ENCODE measurements at regions not wholly inside any gene's neighbourhood (a gene's known extent, or its start where the extent isn't known, plus 50 kb on each side); places are given as distances from the start of the nearest gene placed in this dataset.

GRCh38 chr7:93048136-93048930 lies 69.4 kb downstream of the SAMD9 start:
- Histone ChIP-seq H3K36me3 (no peaks in the 10 kb centered on the region), H3K27ac (no peak overlapping the region), H3K9me3 (no peaks in the 10 kb centered on the region), H3K4me3 (no peak overlapping the region), H3K4me1 (peaks cover 0 to 2% of the 10 kb centered on the region in 2 donors), H3K27me3 (no peaks in the 10 kb centered on the region)
- TF ChIP-seq, protein P1, sequence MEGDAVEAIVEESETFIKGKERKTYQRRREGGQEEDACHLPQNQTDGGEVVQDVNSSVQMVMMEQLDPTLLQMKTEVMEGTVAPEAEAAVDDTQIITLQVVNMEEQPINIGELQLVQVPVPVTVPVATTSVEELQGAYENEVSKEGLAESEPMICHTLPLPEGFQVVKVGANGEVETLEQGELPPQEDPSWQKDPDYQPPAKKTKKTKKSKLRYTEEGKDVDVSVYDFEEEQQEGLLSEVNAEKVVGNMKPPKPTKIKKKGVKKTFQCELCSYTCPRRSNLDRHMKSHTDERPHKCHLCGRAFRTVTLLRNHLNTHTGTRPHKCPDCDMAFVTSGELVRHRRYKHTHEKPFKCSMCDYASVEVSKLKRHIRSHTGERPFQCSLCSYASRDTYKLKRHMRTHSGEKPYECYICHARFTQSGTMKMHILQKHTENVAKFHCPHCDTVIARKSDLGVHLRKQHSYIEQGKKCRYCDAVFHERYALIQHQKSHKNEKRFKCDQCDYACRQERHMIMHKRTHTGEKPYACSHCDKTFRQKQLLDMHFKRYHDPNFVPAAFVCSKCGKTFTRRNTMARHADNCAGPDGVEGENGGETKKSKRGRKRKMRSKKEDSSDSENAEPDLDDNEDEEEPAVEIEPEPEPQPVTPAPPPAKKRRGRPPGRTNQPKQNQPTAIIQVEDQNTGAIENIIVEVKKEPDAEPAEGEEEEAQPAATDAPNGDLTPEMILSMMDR (IDR thresholded peaks at IDR 0.05): no peak
- no peak for DNase-seq (ENCODE audit: low spot score)

GRCh38 chr7:93047514-93048099 lies 70.2 kb downstream of the SAMD9 start:
- no peaks in the 10 kb centered on the region for H3K36me3 ChIP-seq
- peaks cover 0 to 3% of the 10 kb centered on the region in 2 donors for H3K4me1 ChIP-seq
- H3K4me3 ChIP-seq: no peak overlapping the region
- no peak for DNase-seq (ENCODE audit: low spot score)
- H3K9me3 ChIP-seq: no peaks in the 10 kb centered on the region
- TF ChIP-seq, protein P1 (IDR thresholded peaks at IDR 0.05): no peak
- no peaks in the 10 kb centered on the region for H3K27me3 ChIP-seq
- no peak overlapping the region for H3K27ac ChIP-seq

- H3K4me3 ChIP-seq: no peak overlapping the region
- no peak overlapping the region for H3K27ac ChIP-seq
- H3K27me3 ChIP-seq: no peaks in the 10 kb centered on the region
- no peaks in the 10 kb centered on the region for H3K9me3 ChIP-seq
- TF ChIP-seq, protein P1 (IDR thresholded peaks at IDR 0.05): no peak
- no peaks in the 10 kb centered on the region for H3K36me3 ChIP-seq
- no peak for DNase-seq (ENCODE audit: low spot score)
- peaks cover 0 to 3% of the 10 kb centered on the region in 2 donors for H3K4me1 ChIP-seq
Observed at GRCh38 chr7:93046641-93047040, 71.1 kb downstream of the SAMD9 start.

DNA sequence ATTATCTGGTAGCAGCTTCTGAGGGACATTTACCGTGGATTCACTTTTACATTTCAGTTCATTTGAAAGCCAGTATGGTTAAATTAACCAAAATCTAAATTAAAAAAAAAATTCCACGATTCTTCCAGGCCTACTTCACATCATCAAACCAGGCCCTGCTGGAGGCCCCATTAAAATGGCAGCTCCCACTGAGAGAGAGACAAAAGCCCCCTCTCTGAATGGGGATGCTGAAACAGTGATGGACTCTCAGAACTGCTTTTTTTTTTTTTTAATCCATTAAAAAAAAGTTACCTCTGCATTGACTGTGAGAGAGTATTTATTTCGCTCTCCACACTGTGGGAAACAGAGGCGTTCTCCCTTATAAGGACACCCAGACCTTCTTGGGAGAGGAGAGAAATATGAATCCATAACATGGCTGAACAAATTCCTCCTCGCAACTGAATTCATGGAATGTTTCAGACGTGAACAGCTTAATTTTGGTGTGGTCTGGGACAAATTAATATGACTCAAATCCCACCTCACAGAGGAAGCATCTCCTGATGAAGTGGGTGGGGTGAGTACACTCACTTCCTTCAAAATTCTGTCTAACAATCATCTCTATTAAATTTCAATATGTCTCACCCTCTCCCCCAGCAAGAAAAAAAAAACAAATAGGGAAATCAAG lies 73.5 kb downstream of the SAMD9 start:
- H3K4me3 ChIP-seq: no peak overlapping the region
- H3K9me3 ChIP-seq: no peaks in the 10 kb centered on the region
- DNase-seq (ENCODE audit: low spot score): no peak
- TF ChIP-seq, protein P1 (IDR thresholded peaks at IDR 0.05): no peak
- H3K36me3 ChIP-seq: no peaks in the 10 kb centered on the region
- peaks cover 0 to 3% of the 10 kb centered on the region in 2 donors for H3K4me1 ChIP-seq
- no peaks in the 10 kb centered on the region for H3K27me3 ChIP-seq
- no peak overlapping the region for H3K27ac ChIP-seq

- H3K27me3 ChIP-seq: no peaks in the 10 kb centered on the region
Observed at GRCh38 chr7:93043385-93043985, 74.3 kb downstream of the SAMD9 start.

More at GRCh38 chr7:93043385-93043985, 74.3 kb downstream of the SAMD9 start:
- H3K4me1 ChIP-seq: peaks cover 0 to 3% of the 10 kb centered on the region in 2 donors
- no peak for DNase-seq (ENCODE audit: low spot score)
- H3K4me3 ChIP-seq: peak overlapping the region in 1 of 2 donors; percentile 34
- no peaks in the 10 kb centered on the region for H3K9me3 ChIP-seq
- H3K36me3 ChIP-seq: no peaks in the 10 kb centered on the region
- TF ChIP-seq, protein P1 (IDR thresholded peaks at IDR 0.05): no peak
- no peak overlapping the region for H3K27ac ChIP-seq
